GM18517 (cell line): ENCODE measurements at regions not wholly inside any gene's neighbourhood (a gene's known extent, or its start where the extent isn't known, plus 50 kb on each side); places are given as distances from the start of the nearest gene placed in this dataset.
"Not testable (repeated sequence)": the region's sequence is repeated elsewhere in the genome, so short reads cannot be mapped to it uniquely, and the experiment has no call there.

ENCODE experiments used
- ATAC-seq: cut with Tn5 transposase; IDR thresholded peaks from one replicate; pipeline ENCODE4 v1.9.1; 2021; ENCODE audit warnings: mild to moderate bottlenecking, moderate library complexity; ENCODE audit not compliant: unreplicated experiment

- ATAC-seq, result no peak
Measured at GRCh38 chr1:208461680-208462079, 217.5 kb upstream of the PLXNA2 start.

DNA sequence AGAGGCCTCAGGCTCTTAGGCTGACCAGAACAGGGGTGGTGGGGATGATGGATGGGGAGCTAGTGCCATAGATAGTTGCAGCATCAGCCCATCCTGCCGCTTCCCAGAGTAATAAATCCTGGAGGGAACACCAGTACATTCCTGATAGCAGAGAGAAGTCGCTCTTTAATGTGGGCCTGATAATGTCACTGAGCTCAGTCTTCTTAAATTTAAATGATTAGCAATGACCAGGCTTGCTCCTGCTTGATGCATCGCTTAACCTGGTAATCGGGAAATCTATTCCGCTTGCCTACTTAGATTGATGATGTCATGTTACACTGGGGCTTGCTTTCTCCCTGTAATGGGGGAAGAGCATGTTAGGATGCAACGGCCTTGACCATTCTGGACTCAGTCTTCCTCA is 218.6 kb upstream of the PLXNA2 start:
- ATAC-seq, result no peak

GRCh38 chr1:208465266-208465665 is 221.1 kb upstream of the PLXNA2 start:
- no peak for ATAC-seq

DNA sequence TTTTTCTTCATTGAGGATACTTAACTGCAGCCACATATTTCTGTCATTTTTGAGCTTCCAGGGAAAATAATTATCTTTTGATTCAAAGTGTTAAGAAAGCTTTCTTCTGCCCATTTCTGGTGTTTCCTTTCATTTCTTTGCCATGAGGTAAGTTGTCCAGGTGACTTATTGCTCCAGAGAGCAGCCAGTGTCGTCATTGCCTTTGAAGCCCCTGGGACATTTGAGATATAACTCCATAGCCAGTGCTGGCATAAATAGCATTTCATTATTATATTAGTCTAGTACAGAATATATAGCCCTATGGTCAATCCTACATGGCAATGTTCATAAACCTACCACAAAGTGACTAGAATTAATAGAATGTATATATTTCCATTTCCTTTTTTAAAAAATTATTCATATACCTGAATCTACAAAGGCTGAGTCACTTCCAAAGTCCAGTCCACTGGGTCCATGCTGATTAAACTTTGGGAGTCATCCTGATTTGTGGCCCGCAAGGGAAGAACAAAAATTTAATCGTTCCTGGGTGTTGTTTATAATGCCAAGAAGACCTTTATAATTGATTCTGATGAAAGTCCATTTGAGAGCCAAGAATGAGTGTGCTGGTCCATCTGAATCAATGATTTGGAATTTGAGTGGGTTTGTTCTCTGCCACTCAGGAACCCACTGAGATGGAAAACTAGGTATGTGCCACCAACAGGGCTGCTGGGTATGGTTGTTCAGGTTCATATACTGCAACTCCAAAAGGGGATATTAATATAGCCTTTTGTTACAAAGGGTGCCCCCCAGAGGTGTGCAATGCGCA is 221.8 kb upstream of the PLXNA2 start:
- no peak for ATAC-seq

DNA sequence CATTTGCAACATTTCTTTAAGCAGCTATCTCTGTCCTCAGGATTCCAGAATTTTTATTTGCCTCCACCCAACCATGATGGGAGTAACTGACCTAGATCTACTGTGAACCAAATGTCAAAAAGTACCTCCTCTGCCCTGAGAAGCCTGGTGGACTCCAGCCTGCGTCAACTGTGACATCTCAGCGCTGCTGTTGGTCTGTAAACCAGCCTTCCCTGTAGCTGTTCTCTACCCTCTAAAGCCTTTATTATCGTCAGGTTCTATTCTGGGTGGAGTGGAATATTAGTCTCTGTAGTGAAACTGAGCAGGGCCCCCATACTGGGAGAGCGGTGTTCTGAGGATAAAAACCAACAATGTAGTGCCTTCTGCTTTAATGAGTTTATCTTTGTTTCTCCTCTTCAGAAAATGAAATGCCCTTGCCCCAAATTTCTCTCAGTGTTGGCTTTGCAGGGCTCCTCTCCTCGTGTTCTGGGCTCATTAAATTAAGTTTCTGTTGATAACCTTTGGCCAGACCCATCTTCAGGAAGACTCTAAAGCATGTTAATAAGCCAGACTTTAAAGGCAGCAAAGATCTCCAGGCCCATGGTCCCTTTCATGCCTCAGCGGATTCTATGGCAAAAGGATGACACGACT is 223.1 kb upstream of the PLXNA2 start:
- ATAC-seq, result no peak

- no peak for ATAC-seq
Measured at GRCh38 chr1:208475449-208475848, 231.3 kb upstream of the PLXNA2 start.

- no peak for ATAC-seq
Measured at GRCh38 chr1:208475951-208476845, 232.0 kb upstream of the PLXNA2 start.

- ATAC-seq, result no peak
Measured at GRCh38 chr1:208476846-208477170, 232.6 kb upstream of the PLXNA2 start.

GRCh38 chr1:208479435-208479834 is 235.3 kb upstream of the PLXNA2 start:
- ATAC-seq, result no peak

GRCh38 chr1:208485512-208485911 is 241.3 kb upstream of the PLXNA2 start:
- no peak for ATAC-seq

DNA sequence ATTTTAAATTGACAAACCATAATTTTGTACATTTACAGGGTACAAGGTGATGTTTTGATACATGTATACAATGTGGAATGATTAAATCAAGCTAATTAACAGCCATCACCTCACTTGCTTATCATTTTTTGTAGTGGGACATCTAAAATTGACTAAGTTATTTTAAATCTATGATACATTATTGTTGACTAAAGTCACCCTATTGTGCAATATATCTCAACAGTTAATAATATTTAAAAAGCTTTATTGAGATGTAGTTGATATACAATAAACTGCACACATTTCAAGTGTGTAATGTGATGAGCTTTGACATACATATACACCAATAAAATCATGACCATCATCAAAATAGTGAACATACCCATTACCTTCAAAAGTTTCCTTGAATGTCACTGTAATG is 242.5 kb upstream of the PLXNA2 start:
- no peak for ATAC-seq

GRCh38 chr1:208488432-208488831 is 244.2 kb upstream of the PLXNA2 start:
- ATAC-seq, result not testable (repeated sequence)

DNA sequence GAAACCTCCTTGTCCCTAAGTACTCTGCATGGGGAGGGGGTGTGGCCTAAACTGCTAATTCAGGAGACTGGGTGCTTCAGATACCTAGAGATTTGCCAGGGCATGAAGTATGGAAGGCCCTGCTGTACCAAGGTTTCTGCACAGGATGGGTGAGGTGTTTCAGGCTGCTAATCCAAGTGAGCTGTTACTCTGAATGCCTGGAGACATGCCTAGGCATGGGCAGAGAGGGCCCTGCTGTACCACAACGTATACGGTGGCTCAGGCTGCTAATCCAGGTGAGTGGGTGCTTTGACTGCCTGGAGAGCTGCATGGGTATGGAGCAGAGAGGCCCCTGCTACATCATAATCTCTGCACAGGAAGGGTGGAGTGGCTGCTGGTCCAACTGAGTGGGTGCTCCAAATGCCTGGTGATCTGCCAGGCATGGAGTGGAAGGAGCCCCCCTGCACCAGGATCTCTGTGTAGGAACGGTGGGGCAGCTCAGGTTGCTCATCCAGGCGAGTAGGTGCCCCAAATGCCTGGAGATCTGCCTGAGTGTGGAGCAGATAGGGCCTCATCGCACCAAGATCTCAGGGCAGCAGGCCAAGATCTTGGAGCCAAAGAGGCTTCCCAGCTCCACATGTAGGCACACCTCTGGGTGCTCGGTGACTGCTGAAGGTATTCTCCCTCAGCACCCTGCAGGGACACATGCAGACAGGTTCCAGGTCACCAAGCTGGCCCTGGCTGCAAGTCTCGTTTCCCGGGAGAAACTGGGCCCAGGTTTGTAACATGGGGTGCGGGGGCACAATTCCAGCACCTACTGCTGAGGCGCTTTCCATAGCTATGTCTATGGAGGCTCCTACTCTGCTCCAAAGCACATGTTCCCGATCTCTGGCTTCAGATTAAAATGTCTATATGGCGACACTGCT is 252.5 kb upstream of the PLXNA2 start:
- no peak for ATAC-seq

GRCh38 chr1:208497866-208498541 is 253.8 kb upstream of the PLXNA2 start:
- no peak for ATAC-seq

DNA sequence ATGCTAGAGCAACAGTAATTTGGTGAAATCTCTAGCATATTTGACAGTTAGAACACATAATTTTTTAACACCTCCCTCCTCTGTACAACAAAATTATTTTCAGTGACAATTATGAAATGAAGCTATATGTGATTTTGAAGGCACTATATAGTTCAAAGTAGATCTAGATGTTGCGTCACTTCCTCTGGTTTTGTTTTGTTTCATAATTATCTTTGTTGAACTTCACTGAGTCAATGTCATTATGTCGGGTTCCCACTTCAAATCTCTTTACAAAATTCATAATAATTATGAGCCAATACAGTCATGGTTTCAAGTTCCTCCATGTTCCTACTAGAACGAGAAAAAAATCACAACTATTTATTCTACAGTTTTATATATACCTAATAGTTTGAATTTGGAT is 254.8 kb upstream of the PLXNA2 start:
- ATAC-seq, result no peak

DNA sequence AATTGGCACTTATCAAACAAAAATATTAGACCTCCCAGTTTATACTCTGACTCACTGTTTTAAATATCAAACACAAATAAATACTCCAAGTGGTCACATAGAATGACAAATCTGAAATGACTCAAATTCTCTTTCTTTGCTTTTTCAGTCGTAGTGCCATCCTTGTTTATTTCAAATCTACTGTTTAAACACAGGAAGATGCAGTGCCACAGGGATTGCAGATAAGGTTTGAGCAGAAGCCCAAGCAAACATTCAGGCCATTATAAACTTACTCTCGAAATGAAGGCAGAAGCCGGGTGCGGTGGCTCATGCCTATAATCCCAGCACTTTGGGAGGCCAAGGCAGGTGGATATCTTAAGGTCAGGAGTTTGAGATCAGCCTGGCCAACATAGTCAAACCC is 255.4 kb upstream of the PLXNA2 start:
- ATAC-seq, result no peak

DNA sequence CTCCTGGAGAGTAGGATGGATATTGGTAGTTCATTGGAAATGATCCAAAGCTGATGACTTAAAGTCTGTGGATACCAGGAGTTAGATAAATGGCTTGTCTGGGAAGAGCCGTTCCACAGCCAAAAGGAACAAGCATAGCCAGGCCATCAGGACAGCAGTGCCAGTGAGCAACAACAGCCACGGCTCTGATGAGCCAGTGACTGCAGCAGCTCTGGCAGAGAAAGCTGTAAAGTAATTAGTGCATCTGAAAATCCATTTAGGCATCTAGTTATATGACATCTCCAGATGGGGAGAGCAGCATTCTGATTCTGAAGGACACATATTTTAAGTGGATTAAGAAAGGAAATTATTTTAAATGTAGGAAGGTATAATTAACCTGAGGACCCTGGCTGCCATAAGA is 256.2 kb upstream of the PLXNA2 start:
- no peak for ATAC-seq

GRCh38 chr1:208501542-208501941 is 257.4 kb upstream of the PLXNA2 start:
- ATAC-seq, result no peak

- ATAC-seq, result no peak
Measured at GRCh38 chr1:208503787-208504186, 259.6 kb upstream of the PLXNA2 start.

DNA sequence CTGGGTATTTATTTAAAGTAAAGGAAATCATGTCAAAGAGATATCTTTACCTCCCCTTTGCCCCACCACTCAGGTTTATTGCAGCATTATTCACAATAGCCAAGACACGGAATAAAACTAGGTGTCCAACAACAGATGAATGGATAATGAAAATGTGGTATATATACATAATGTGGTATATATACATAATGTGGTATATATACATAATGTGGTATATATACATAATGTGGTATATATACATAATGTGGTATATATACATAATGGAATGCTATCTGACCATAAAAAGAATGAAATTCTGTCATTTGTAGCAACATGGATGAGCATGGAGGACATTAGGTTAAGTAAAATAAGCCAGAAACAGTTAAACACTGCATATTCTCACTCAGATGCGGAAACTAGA is 262.6 kb upstream of the PLXNA2 start:
- no peak for ATAC-seq
